ENCODE measurements at regions not wholly inside any gene's neighbourhood (a gene's known extent, or its start where the extent isn't known, plus 50 kb on each side); places are given as distances from the start of the nearest gene placed in this dataset.

GRCh38 chr5:63025679-63026078 lies 447.1 kb downstream of the LRRC70 start:
- TF ChIP-seq BHLHE40 (IDR thresholded peaks at IDR 0.05; ENCODE audit: low read depth, low read length): no peak
- TF ChIP-seq CTCF (conservative IDR thresholded peaks at IDR 0.05; ENCODE audit: low read depth, low read length): no peak
- no peak for TF ChIP-seq POLR2A (IDR thresholded peaks at IDR 0.05; ENCODE audit: low read depth, low read length)
- no peak for TF ChIP-seq CHD1 (IDR thresholded peaks at IDR 0.05; ENCODE audit: low read depth, low read length)
- no peak for TF ChIP-seq NFE2L2 (IDR thresholded peaks at IDR 0.05; ENCODE audit: low read depth, low read length)
- no peak for TF ChIP-seq RAD21 (IDR thresholded peaks at IDR 0.05; ENCODE audit: low read length)
- no peak for TF ChIP-seq USF2 (IDR thresholded peaks at IDR 0.05; ENCODE audit: low read depth, low read length)
- no peak for TF ChIP-seq SMC3 (IDR thresholded peaks at IDR 0.05; ENCODE audit: low read depth, low read length)
- TF ChIP-seq CEBPB (IDR thresholded peaks at IDR 0.05; ENCODE audit: low read depth, low read length): no peak

All from IMR-90 (cell line).